HG03432 (cell line): ENCODE measurements at regions not wholly inside any gene's neighbourhood (a gene's known extent, or its start where the extent isn't known, plus 50 kb on each side); places are given as distances from the start of the nearest gene placed in this dataset.
"Not testable (repeated sequence)": the region's sequence is repeated elsewhere in the genome, so short reads cannot be mapped to it uniquely, and the experiment has no call there.

ENCODE experiments used
- ATAC-seq: cut with Tn5 transposase; IDR thresholded peaks from one replicate; pipeline ENCODE4 v1.9.1; 2021; ENCODE audit warnings: mild to moderate bottlenecking, moderate library complexity; ENCODE audit not compliant: unreplicated experiment

GRCh38 chr1:219863816-219864215 is 64.5 kb downstream of the SLC30A10 start:
- ATAC-seq, result not testable (repeated sequence)

- ATAC-seq, result no peak
These were observed 66.0 kb downstream of the SLC30A10 start for GRCh38 chr1:219862366-219862765.

GRCh38 chr1:219858980-219859379 is 69.4 kb downstream of the SLC30A10 start:
- ATAC-seq, result no peak

GRCh38 chr1:219847215-219847855 is 81.0 kb downstream of the SLC30A10 start:
- no peak for ATAC-seq

- not testable (repeated sequence) for ATAC-seq
These were observed 88.8 kb downstream of the SLC30A10 start for GRCh38 chr1:219839595-219839994.

GRCh38 chr1:219837994-219838294 is 90.4 kb downstream of the SLC30A10 start:
- ATAC-seq, result peak; percentile 6

GRCh38 chr1:219837274-219837993 is 90.9 kb downstream of the SLC30A10 start:
- peak; percentile 71 for ATAC-seq

- ATAC-seq, result no peak
These were observed 93.9 kb downstream of the SLC30A10 start for GRCh38 chr1:219834314-219834917.

- no peak for ATAC-seq
These were observed 95.0 kb downstream of the SLC30A10 start for GRCh38 chr1:219833214-219833815.

GRCh38 chr1:219826290-219826689 is 102.1 kb downstream of the SLC30A10 start:
- ATAC-seq, result no peak

GRCh38 chr1:219825355-219825754 is 103.0 kb downstream of the SLC30A10 start:
- ATAC-seq, result no peak

GRCh38 chr1:219824338-219824737 is 104.0 kb downstream of the SLC30A10 start:
- no peak for ATAC-seq

- no peak for ATAC-seq
These were observed 107.8 kb downstream of the SLC30A10 start for GRCh38 chr1:219820551-219820950.

GRCh38 chr1:219817914-219818313 is 110.4 kb downstream of the SLC30A10 start:
- ATAC-seq, result no peak

- ATAC-seq, result no peak
These were observed 115.1 kb downstream of the SLC30A10 start for GRCh38 chr1:219813294-219813693.

GRCh38 chr1:219812491-219813203 is 115.7 kb downstream of the SLC30A10 start:
- peak; percentile 97 for ATAC-seq

- no peak for ATAC-seq
These were observed 116.3 kb downstream of the SLC30A10 start for GRCh38 chr1:219812086-219812485.

- no peak for ATAC-seq
These were observed 117.9 kb downstream of the SLC30A10 start for GRCh38 chr1:219810451-219810850.

- ATAC-seq, result no peak
These were observed 119.6 kb downstream of the SLC30A10 start for GRCh38 chr1:219808790-219809189.

GRCh38 chr1:219806642-219807041 is 121.7 kb downstream of the SLC30A10 start:
- no peak for ATAC-seq

GRCh38 chr1:219806020-219806419 is 122.3 kb downstream of the SLC30A10 start:
- ATAC-seq, result no peak
